H1 (cell line): ENCODE measurements at regions not wholly inside any gene's neighbourhood (a gene's known extent, or its start where the extent isn't known, plus 50 kb on each side); places are given as distances from the start of the nearest gene placed in this dataset.

Experiments used
- CTCF ChIA-PET: fragments of 300-600 bp; sonication (Branson Sonifier 250); formaldehyde crosslinking; loops from one replicate; lab custom pipeline; 2021; ENCODE audit not compliant: partially characterized antibody; lab: Charles Lee
- POLR2A ChIA-PET: fragments of 300-600 bp; sonication (Branson Sonifier 250); formaldehyde crosslinking; loops from one replicate; lab custom pipeline; 2021; ENCODE audit warnings: inconsistent platforms; ENCODE audit not compliant: partially characterized antibody; lab: Charles Lee
- DNase-seq, 2 experiments: peaks; one replicate each; pipeline versions ENCODE4 v3.0.0 to v3.0.0-alpha.2; 2010 to 2022; ENCODE audit warnings: low spot score in 2 of 2, low read depth in 1 of 2, mixed read lengths in 1 of 2
- FAIRE-seq: peaks from 2 replicates; lab custom pipeline; 2011; peaks lifted over from hg19 to GRCh38; lab: Jason Lieb, UNC
- H2AFZ ChIP-seq: 2 replicates; pipeline ENCODE4 v1.8.1; 2012; ENCODE audit warnings: low read length, inconsistent platforms
- H2AK5ac ChIP-seq: 2 replicates; pipeline ENCODE4 v1.6.1; 2013; ENCODE audit warnings: low read depth, low read length
- H2BK120ac ChIP-seq: replicated peaks from 2 replicates; pipeline ENCODE3; 2013; ENCODE audit warnings: low read depth, low read length, inconsistent platforms
- H2BK12ac ChIP-seq: 2 replicates; pipeline ENCODE4 v1.6.1; 2013; ENCODE audit warnings: low read depth, low read length
- H2BK15ac ChIP-seq: 2 replicates; pipeline ENCODE4 v1.6.1; 2013; ENCODE audit warnings: low read length
- H2BK20ac ChIP-seq: 2 replicates; pipeline ENCODE4 v1.6.1; 2013; ENCODE audit warnings: low read length
- H2BK5ac ChIP-seq: 2 replicates; pipeline ENCODE4 v1.6.1; 2013; ENCODE audit warnings: low read depth, low read length
- H3K14ac ChIP-seq: 2 replicates; pipeline ENCODE4 v1.6.1; 2013; ENCODE audit warnings: inconsistent platforms; ENCODE audit not compliant: insufficient read length
- H3K18ac ChIP-seq: 2 replicates; pipeline ENCODE4 v1.6.1; 2013; ENCODE audit warnings: low read length; ENCODE audit errors: extremely low read depth
- H3K23ac ChIP-seq: 2 replicates; pipeline ENCODE4 v1.6.1; 2013; ENCODE audit warnings: inconsistent platforms; ENCODE audit not compliant: insufficient read length
- H3K23me2 ChIP-seq: 2 replicates; pipeline ENCODE4 v1.6.1; 2013; ENCODE audit warnings: low read depth, low read length
- H3K27ac ChIP-seq: 2 replicates; pipeline ENCODE4 v1.6.1; 2011; ENCODE audit warnings: low read depth, low read length, inconsistent platforms
- H3K27me3 ChIP-seq, 4 experiments: replicated peaks in 1 of 4; 1 replicate in 1 of 4; 2 replicates in 3 of 4; pipeline versions ENCODE4 v1.6.1 to v1.8.1; 2011 to 2013; ENCODE audit warnings: low read length in 3 of 4, mild to moderate bottlenecking in 3 of 4, inconsistent platforms in 2 of 4, mixed read lengths in 2 of 4, moderate library complexity in 1 of 4; ENCODE audit not compliant: control insufficient read depth in 3 of 4, insufficient read depth in 3 of 4; ENCODE audit errors: extremely low read depth in 1 of 4
- H3K36me3 ChIP-seq, 4 experiments: 2 replicates each; pipeline versions ENCODE4 v1.6.1 to v1.8.1; 2011 to 2013; ENCODE audit warnings: mild to moderate bottlenecking in 4 of 4, low read length in 3 of 4, moderate library complexity in 2 of 4, control low read depth in 1 of 4, inconsistent platforms in 1 of 4; ENCODE audit not compliant: insufficient read depth in 4 of 4, control insufficient read depth in 2 of 4
- H3K4ac ChIP-seq: replicated peaks from 2 replicates; pipeline ENCODE3; 2013; ENCODE audit warnings: low read length, low read depth, mixed read lengths, inconsistent platforms; ENCODE audit not compliant: insufficient read length
- H3K4me1 ChIP-seq, 4 experiments: replicated peaks in 1 of 4; 1 replicate in 1 of 4; 2 replicates in 3 of 4; pipeline versions ENCODE4 v1.6.1 to v1.8.1; 2011 to 2013; ENCODE audit warnings: low read length in 3 of 4, inconsistent platforms in 2 of 4, mixed read lengths in 1 of 4; ENCODE audit not compliant: insufficient read depth in 4 of 4, control insufficient read depth in 3 of 4
- H3K4me2 ChIP-seq, 2 experiments: 2 replicates each; pipeline versions ENCODE4 v1.6.1 to v1.8.1; 2011 to 2013; ENCODE audit warnings: low read depth in 2 of 2, low read length in 2 of 2, control low read depth in 1 of 2, inconsistent platforms in 1 of 2, mild to moderate bottlenecking in 1 of 2; ENCODE audit not compliant: insufficient read depth in 1 of 2
- H3K4me3 ChIP-seq, 4 experiments: fragments of 200-600, 300-600 bp in 1 of 4; sonication (generic), shearing (Covaris generic), sonication (Bioruptor Twin) in 1 of 4; 2 replicates each; pipeline versions ENCODE4 v1.5.1 to v1.8.1; 2011 to 2016; ENCODE audit warnings: low read length in 4 of 4, low read depth in 3 of 4, control low read depth in 2 of 4, inconsistent platforms in 2 of 4, mild to moderate bottlenecking in 2 of 4, mixed read lengths in 1 of 4, moderate library complexity in 1 of 4; ENCODE audit not compliant: insufficient read depth in 2 of 4; ENCODE audit errors: extremely low read depth in 1 of 4
- H3K56ac ChIP-seq: replicated peaks from 2 replicates; pipeline ENCODE3; 2013; ENCODE audit warnings: low read depth, mild to moderate bottlenecking, mixed read lengths, low read length, inconsistent platforms; ENCODE audit not compliant: insufficient read length
- H3K79me1 ChIP-seq: 2 replicates; pipeline ENCODE4 v1.6.1; 2013; ENCODE audit warnings: low read depth, low read length, control low read depth
- H3K79me2 ChIP-seq, 2 experiments: 2 replicates each; pipeline versions ENCODE4 v1.6.1 to v1.8.1; 2012 to 2013; ENCODE audit warnings: low read length in 2 of 2, mild to moderate bottlenecking in 2 of 2, inconsistent platforms in 1 of 2; ENCODE audit not compliant: insufficient read depth in 2 of 2, control insufficient read depth in 1 of 2
- H3K9ac ChIP-seq, 4 experiments: replicated peaks in 1 of 4; 1 replicate in 1 of 4; 2 replicates in 3 of 4; pipeline versions ENCODE4 v1.6.1 to v1.8.1; 2011 to 2013; ENCODE audit warnings: low read depth in 3 of 4, low read length in 3 of 4, control low read depth in 2 of 4, mild to moderate bottlenecking in 2 of 4, moderate library complexity in 2 of 4, inconsistent platforms in 1 of 4; ENCODE audit errors: extremely low read depth in 1 of 4
- H3K9me3 ChIP-seq, 2 experiments: 2 replicates each; pipeline versions ENCODE4 v1.6.1 to v1.8.1; 2012 to 2013; ENCODE audit warnings: mild to moderate bottlenecking in 2 of 2, moderate library complexity in 2 of 2, control low read depth in 1 of 2, inconsistent platforms in 1 of 2, low read depth in 1 of 2, low read length in 1 of 2, mixed read lengths in 1 of 2; ENCODE audit not compliant: insufficient read depth in 2 of 2
- H4K20me1 ChIP-seq, 2 experiments: replicated peaks in 1 of 2; 2 replicates each; pipeline versions ENCODE3 to v1.8.1; 2011 to 2013; ENCODE audit warnings: inconsistent platforms in 2 of 2, low read length in 2 of 2, mild to moderate bottlenecking in 1 of 2; ENCODE audit not compliant: insufficient read depth in 2 of 2, control insufficient read depth in 1 of 2
- H4K5ac ChIP-seq: 2 replicates; pipeline ENCODE4 v1.6.1; 2013; ENCODE audit warnings: low read length, low read depth, mixed read lengths, inconsistent platforms; ENCODE audit not compliant: insufficient read length
- H4K8ac ChIP-seq: 2 replicates; pipeline ENCODE4 v1.8.0; 2013; ENCODE audit warnings: mild to moderate bottlenecking, moderate library complexity, low read length, inconsistent platforms; ENCODE audit not compliant: insufficient read depth; ENCODE audit errors: extremely low read depth
- H4K91ac ChIP-seq: replicated peaks from 2 replicates; pipeline ENCODE3; 2013; ENCODE audit warnings: low read length, mixed read lengths, inconsistent platforms; ENCODE audit not compliant: insufficient read length
- RAD21 ChIP-seq, 2 experiments: IDR thresholded peaks in 1 of 2; conservative IDR thresholded peaks in 1 of 2; 2 replicates each; pipeline ENCODE4 v1.6.1; 2011; ENCODE audit warnings: low read depth in 2 of 2, low read length in 2 of 2, improper control_type of control experiment in 1 of 2, inconsistent platforms in 1 of 2, mild to moderate bottlenecking in 1 of 2, moderate library complexity in 1 of 2
- TCF12 ChIP-seq: IDR thresholded peaks from 2 replicates; pipeline ENCODE4 v1.6.1; 2011; ENCODE audit warnings: low read depth, mild to moderate bottlenecking, low read length
- WGBS, 2 experiments: shearing (Covaris generic) in 1 of 2; methylation state at CpG; one replicate each; pipeline versions ENCODE4 v1.1.6 to v1.1.7; 2013 to 2015; ENCODE audit warnings: low lambda C conversion rate in 2 of 2, mixed read lengths in 2 of 2, inconsistent platforms in 1 of 2, low coverage in 1 of 2, missing lambda C conversion rate in 1 of 2; ENCODE audit not compliant: insufficient replicate concordance in 2 of 2, insufficient coverage in 1 of 2, insufficient read length in 1 of 2; ENCODE audit errors: extremely low coverage in 1 of 2, missing lambda C conversion rate in 1 of 2; 5-methylcytosine and 5-hydroxymethylcytosine counted together
- TF ChIP-seq, protein P1 (sequence below), 3 experiments: IDR thresholded peaks; 1 replicate in 2 of 3; 2 replicates in 1 of 3; pipeline versions ENCODE4 v1.5.1 to v1.6.1; 2011; ENCODE audit warnings: low read length in 3 of 3, mild to moderate bottlenecking in 3 of 3, inconsistent platforms in 2 of 3, low read depth in 1 of 3, moderate library complexity in 1 of 3; ENCODE audit not compliant: insufficient read depth in 1 of 3; ENCODE audit errors: control extremely low read depth in 1 of 3

DNA sequence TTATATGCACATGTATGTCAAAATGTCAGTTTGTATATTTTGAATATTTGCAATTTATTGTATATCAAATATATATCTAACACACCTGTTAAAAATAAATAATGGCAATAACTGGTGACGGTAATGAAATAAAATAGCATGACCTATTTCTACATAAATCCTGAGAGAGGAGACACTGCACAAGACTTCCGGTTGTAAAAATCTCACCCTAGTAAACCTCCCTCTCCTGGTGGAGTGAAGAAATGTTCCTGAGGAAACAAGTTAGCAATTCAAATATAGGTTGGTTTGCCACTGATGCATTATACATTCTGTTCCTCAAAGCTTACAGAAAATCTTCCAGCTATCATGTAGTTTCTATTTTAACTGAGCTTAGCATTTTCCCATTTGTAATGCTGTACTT lies 166.1 kb upstream of the SYT10 start:
- H2AFZ ChIP-seq, result no peak overlapping the region
- H3K36me3 ChIP-seq, result no peaks in the 10 kb centered on the region
- H3K4me2 ChIP-seq, result no peak overlapping the region
- no peak overlapping the region for H3K14ac ChIP-seq
- no peak overlapping the region for H2BK120ac ChIP-seq
- no peaks in the 10 kb centered on the region for H3K79me2 ChIP-seq
- WGBS, 2 experiments, result 81% methylated on average over 2 of the region's 2 CpGs; no CpG with 5 or more reads in 1 of the 2 experiments
- DNase-seq, result no peak
- no peak overlapping the region for H3K9ac ChIP-seq
- no peak overlapping the region for H2AK5ac ChIP-seq
- no peak overlapping the region for H2BK5ac ChIP-seq
- H3K56ac ChIP-seq, result no peak overlapping the region
- TF ChIP-seq, protein P1, sequence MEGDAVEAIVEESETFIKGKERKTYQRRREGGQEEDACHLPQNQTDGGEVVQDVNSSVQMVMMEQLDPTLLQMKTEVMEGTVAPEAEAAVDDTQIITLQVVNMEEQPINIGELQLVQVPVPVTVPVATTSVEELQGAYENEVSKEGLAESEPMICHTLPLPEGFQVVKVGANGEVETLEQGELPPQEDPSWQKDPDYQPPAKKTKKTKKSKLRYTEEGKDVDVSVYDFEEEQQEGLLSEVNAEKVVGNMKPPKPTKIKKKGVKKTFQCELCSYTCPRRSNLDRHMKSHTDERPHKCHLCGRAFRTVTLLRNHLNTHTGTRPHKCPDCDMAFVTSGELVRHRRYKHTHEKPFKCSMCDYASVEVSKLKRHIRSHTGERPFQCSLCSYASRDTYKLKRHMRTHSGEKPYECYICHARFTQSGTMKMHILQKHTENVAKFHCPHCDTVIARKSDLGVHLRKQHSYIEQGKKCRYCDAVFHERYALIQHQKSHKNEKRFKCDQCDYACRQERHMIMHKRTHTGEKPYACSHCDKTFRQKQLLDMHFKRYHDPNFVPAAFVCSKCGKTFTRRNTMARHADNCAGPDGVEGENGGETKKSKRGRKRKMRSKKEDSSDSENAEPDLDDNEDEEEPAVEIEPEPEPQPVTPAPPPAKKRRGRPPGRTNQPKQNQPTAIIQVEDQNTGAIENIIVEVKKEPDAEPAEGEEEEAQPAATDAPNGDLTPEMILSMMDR (IDR thresholded peaks at IDR 0.05; ENCODE audit: control extremely low read depth in 1 of 3, insufficient read depth in 1 of 3, low read depth in 1 of 3, low read length in 3 of 3), result peak in 2 of 3 experiments; percentile 51 to 56; a peak in 3 of 4 replicates
- TF ChIP-seq TCF12, result no peak
- TF ChIP-seq RAD21 (IDR thresholded peaks at IDR 0.05 in 1 of 2, conservative IDR thresholded peaks at IDR 0.05 in 1 of 2; ENCODE audit: low read depth in 2 of 2, low read length in 2 of 2), result peak; percentile 55 to 65
- no peaks in the 10 kb centered on the region for H3K9me3 ChIP-seq
- no peak overlapping the region for H4K8ac ChIP-seq
- H3K23ac ChIP-seq, result no peak overlapping the region
- no peaks in the 10 kb centered on the region for H3K27me3 ChIP-seq
- no peak overlapping the region for H3K27ac ChIP-seq
- H4K20me1 ChIP-seq, result no peaks in the 10 kb centered on the region
- POLR2A ChIA-PET, result interaction anchor here (0.6 to 1.1 kb wide), 3 partner anchors 106 to 416 kb away, joined by 3 to 4 read pairs (median 3); no protein-coding TSS in a partner anchor
- peak; percentile 82 for FAIRE-seq
- no peak overlapping the region for H2BK15ac ChIP-seq
- H3K4ac ChIP-seq, result no peak overlapping the region
- H3K4me1 ChIP-seq, result peaks cover 0 to 2% (median 0%) of the 10 kb centered on the region in 4 experiments; a peak in 2 of 7 replicates
- H3K4me3 ChIP-seq, result no peak overlapping the region
- H2BK20ac ChIP-seq, result no peak overlapping the region
- H3K18ac ChIP-seq, result no peak overlapping the region
- H4K91ac ChIP-seq, result no peak overlapping the region
- no peaks in the 10 kb centered on the region for H3K79me1 ChIP-seq
- H2BK12ac ChIP-seq, result no peak overlapping the region
- H3K23me2 ChIP-seq, result no peaks in the 10 kb centered on the region
- no peak overlapping the region for H4K5ac ChIP-seq
- CTCF ChIA-PET, result interaction anchor here (0.7 to 1.7 kb wide), 11 partner anchors 9 to 658 kb away, joined by 3 to 9 read pairs (median 4); no protein-coding TSS in a partner anchor
